SK-N-SH (cell line): ENCODE measurements at regions not wholly inside any gene's neighbourhood (a gene's known extent, or its start where the extent isn't known, plus 50 kb on each side); places are given as distances from the start of the nearest gene placed in this dataset.
A peak's percentile ranks its signal among the peaks of the same experiment; 100 is the strongest.

Source experiments
- CTCF ChIA-PET: fragments of 300-600, 350-600 bp; formaldehyde crosslinking; extraction: SDS; loops from one replicate; lab custom pipeline; 2021; lab: Yijun Ruan, JAX
- POLR2A ChIA-PET: fragments of 350-600 bp; sonication (Branson Sonifier 250); formaldehyde crosslinking; extraction: SDS; loops from one replicate; lab custom pipeline; 2020; ENCODE audit warnings: antibody characterized with exemption, inconsistent platforms; lab: Yijun Ruan, JAX
- DNase-seq: peaks from one replicate; pipeline ENCODE4 v3.0.0; 2012
- H2AFZ ChIP-seq: fragments of 200-600 bp; sonication (generic); 2 replicates; pipeline ENCODE4 v1.8.1; 2016; ENCODE audit warnings: antibody characterized with exemption, mild to moderate bottlenecking, low read depth
- H3F3A ChIP-seq: fragments of 200-600 bp; sonication (generic); replicated peaks from 2 replicates; pipeline ENCODE3; 2016; ENCODE audit warnings: antibody characterized with exemption, mild to moderate bottlenecking; ENCODE audit not compliant: insufficient read depth
- H3K27ac ChIP-seq, 2 experiments: fragments of 200-500 bp in 1 of 2; fragments of 200-600 bp in 1 of 2; sonication (Bioruptor generic) in 1 of 2; sonication (generic), shearing (Covaris generic) in 1 of 2; 2 replicates each; pipeline versions ENCODE4 v1.5.1 to v1.6.1; 2014 to 2016; ENCODE audit warnings: low read depth in 2 of 2, inconsistent platforms in 1 of 2, low read length in 1 of 2, mild to moderate bottlenecking in 1 of 2, mixed read lengths in 1 of 2
- H3K27me3 ChIP-seq: fragments of 200-600 bp; sonication (generic), shearing (Covaris generic); 2 replicates; pipeline ENCODE4 v1.6.1; 2016; ENCODE audit warnings: mixed run types; ENCODE audit not compliant: insufficient read depth
- H3K36me3 ChIP-seq, 2 experiments: fragments of 200-500 bp in 1 of 2; fragments of 200-600 bp in 1 of 2; sonication (Bioruptor generic) in 1 of 2; sonication (generic) in 1 of 2; replicated peaks in 1 of 2; 2 replicates each; pipeline versions ENCODE3 to v1.5.1; 2014 to 2016; ENCODE audit warnings: low read length in 1 of 2, mild to moderate bottlenecking in 1 of 2; ENCODE audit not compliant: insufficient read depth in 2 of 2, control insufficient read depth in 1 of 2
- H3K4me1 ChIP-seq, 2 experiments: fragments of 200-500 bp in 1 of 2; fragments of 200-600 bp in 1 of 2; sonication (Bioruptor generic) in 1 of 2; sonication (generic), shearing (Covaris generic) in 1 of 2; 2 replicates each; pipeline versions ENCODE4 v1.5.1 to v1.6.1; 2014 to 2016; ENCODE audit warnings: low read depth in 1 of 2, low read length in 1 of 2, mixed run types in 1 of 2; ENCODE audit not compliant: insufficient read depth in 2 of 2, control insufficient read depth in 1 of 2
- H3K4me2 ChIP-seq: fragments of 200-600 bp; sonication (generic), shearing (Covaris generic); 2 replicates; pipeline ENCODE4 v1.6.1; 2017; ENCODE audit warnings: mixed run types
- H3K4me3 ChIP-seq, 2 experiments: fragments of 200-500 bp in 1 of 2; fragments of 200-600 bp in 1 of 2; sonication (Bioruptor generic) in 1 of 2; sonication (generic), shearing (Covaris generic) in 1 of 2; 2 replicates each; pipeline versions ENCODE4 v1.5.1 to v1.8.1; 2014 to 2016; ENCODE audit warnings: low read depth in 2 of 2, inconsistent platforms in 1 of 2, low read length in 1 of 2, mild to moderate bottlenecking in 1 of 2, mixed read lengths in 1 of 2, moderate library complexity in 1 of 2
- H3K79me2 ChIP-seq: fragments of 200-600 bp; sonication (generic); 2 replicates; pipeline ENCODE4 v1.8.1; 2017; ENCODE audit warnings: mild to moderate bottlenecking; ENCODE audit not compliant: insufficient read depth
- H3K9ac ChIP-seq: fragments of 200-600 bp; sonication (generic); 2 replicates; pipeline ENCODE4 v1.6.1; 2017; ENCODE audit warnings: mixed run types
- H3K9me2 ChIP-seq: fragments of 200-600 bp; sonication (generic); 2 replicates; pipeline ENCODE4 v1.6.1; 2017; ENCODE audit warnings: mixed run types
- H3K9me3 ChIP-seq: fragments of 200-600 bp; sonication (generic); 2 replicates; pipeline ENCODE4 v1.6.1; 2017; ENCODE audit warnings: mixed run types, mild to moderate bottlenecking, moderate library complexity
- H4K20me1 ChIP-seq: fragments of 200-600 bp; sonication (generic); 2 replicates; pipeline ENCODE4 v1.6.1; 2017; ENCODE audit warnings: mild to moderate bottlenecking, mixed run types; ENCODE audit not compliant: insufficient read depth
- ELF1 ChIP-seq: IDR thresholded peaks from 2 replicates; pipeline ENCODE4 v1.4.0; 2012
- FOSL2 ChIP-seq: IDR thresholded peaks from 2 replicates; pipeline ENCODE4 v1.4.0; 2012; ENCODE audit warnings: low read depth, mild to moderate bottlenecking, moderate library complexity, borderline replicate concordance
- FOXM1 ChIP-seq: IDR thresholded peaks from 2 replicates; pipeline ENCODE4 v1.4.0; 2012; ENCODE audit warnings: low read depth, mild to moderate bottlenecking
- GABPA ChIP-seq: IDR thresholded peaks from 2 replicates; pipeline ENCODE4 v1.4.0; 2012; ENCODE audit warnings: low read depth, mild to moderate bottlenecking
- MXI1 ChIP-seq: IDR thresholded peaks from 2 replicates; pipeline ENCODE4 v1.6.1; 2012; ENCODE audit warnings: mild to moderate bottlenecking, low read depth, low read length, improper control_type of control experiment
- NFIC ChIP-seq: IDR thresholded peaks from 2 replicates; pipeline ENCODE4 v1.4.0; 2012; ENCODE audit warnings: borderline replicate concordance
- POLR2AphosphoS5 ChIP-seq: IDR thresholded peaks from 2 replicates; pipeline ENCODE4 v1.6.1; 2012; ENCODE audit warnings: low read depth, low read length
- RAD21 ChIP-seq: IDR thresholded peaks from 2 replicates; pipeline ENCODE4 v1.6.1; 2012; ENCODE audit warnings: mild to moderate bottlenecking, low read length
- RCOR1 ChIP-seq: fragments of 150-350 bp; IDR thresholded peaks from 2 replicates; pipeline ENCODE4 v1.6.1; 2017; ENCODE audit warnings: antibody characterized with exemption, low read length
- REST ChIP-seq: IDR thresholded peaks from 2 replicates; pipeline ENCODE4 v1.6.1; 2012; ENCODE audit warnings: mild to moderate bottlenecking, low read depth, low read length, moderate library complexity
- SMC3 ChIP-seq: IDR thresholded peaks from 2 replicates; pipeline ENCODE4 v1.6.1; 2012; ENCODE audit warnings: low read depth, low read length, improper control_type of control experiment
- TCF12 ChIP-seq: IDR thresholded peaks from 2 replicates; pipeline ENCODE4 v1.4.0; 2012
- USF1 ChIP-seq: IDR thresholded peaks from 2 replicates; pipeline ENCODE4 v1.4.0; 2012; ENCODE audit warnings: low read depth, borderline replicate concordance
- ZBTB33 ChIP-seq: IDR thresholded peaks from 2 replicates; pipeline ENCODE4 v1.4.0; 2012; ENCODE audit warnings: low read depth, borderline replicate concordance
- WGBS: methylation state at CpG from one replicate; pipeline ENCODE4 v1.1.6; 2017; ENCODE audit warnings: low lambda C conversion rate; 5-methylcytosine and 5-hydroxymethylcytosine counted together
- TF ChIP-seq, protein P1 (sequence below): IDR thresholded peaks from 2 replicates; pipeline ENCODE4 v1.4.0; 2012; ENCODE audit warnings: low read depth
- TF ChIP-seq, protein P2 (sequence below): fragments of 200-600 bp; sonication (generic); IDR thresholded peaks from 2 replicates; pipeline ENCODE4 v1.6.1; 2017; ENCODE audit warnings: antibody characterized with exemption, mild to moderate bottlenecking, moderate library complexity

GRCh38 chr20:22127587-22127986 is 422.1 kb downstream of the PAX1 start (continued):
- TF ChIP-seq GABPA (no peak), USF1 (no peak), SMC3 (no peak)

DNA sequence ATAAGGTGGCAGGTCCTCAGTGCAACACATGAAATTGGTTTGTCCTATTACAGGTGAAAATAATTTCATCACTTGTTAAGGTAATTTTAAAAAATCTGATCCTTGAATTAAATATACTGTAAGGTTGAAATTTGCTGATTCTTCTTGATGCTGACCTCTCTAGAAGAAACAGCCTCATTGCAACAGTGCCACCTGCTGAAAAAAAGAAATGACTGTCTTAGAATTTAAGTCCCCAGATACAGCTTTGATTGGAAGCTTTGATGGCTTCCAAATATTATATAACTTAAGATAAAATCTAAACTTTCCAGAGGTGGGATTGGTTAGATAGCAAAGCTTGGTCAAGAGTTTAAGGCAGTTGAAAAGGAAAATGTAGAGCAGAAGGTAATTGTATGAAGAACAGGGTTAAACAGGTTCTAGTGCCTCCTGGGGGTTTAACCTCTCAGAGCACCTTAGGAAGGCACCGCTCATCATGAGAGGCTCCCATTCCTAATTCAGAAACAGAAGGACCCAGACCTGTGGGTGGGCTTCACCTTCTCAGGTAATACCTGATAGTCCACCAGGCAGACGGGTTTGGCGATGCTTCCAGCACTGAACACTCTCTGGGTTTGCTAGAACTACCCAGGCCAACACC is 401.0 kb downstream of the PAX1 start:
- Histone ChIP-seq H3K27ac (no peak overlapping the region), H3K4me3 (peak overlapping the region in 1 of 2 experiments; percentile 26; a peak in 1 of 4 replicates), H3K79me2 (no peaks in the 10 kb centered on the region), H3K27me3 (no peaks in the 10 kb centered on the region), H3K4me1 (no peaks in the 10 kb centered on the region), H3K9me3 (no peaks in the 10 kb centered on the region), H2AFZ (no peak overlapping the region), H3K9me2 (no peaks in the 10 kb centered on the region)
- ChIA-PET CTCF (interaction anchor here (0.6 to 2.1 kb wide), 13 partner anchors 9 to 403 kb away, joined by 3 to 13 read pairs (median 3); no protein-coding TSS in a partner anchor), POLR2A (no interaction called here)
- peak; percentile 11 for DNase-seq
- peak; percentile 65 for TF ChIP-seq RAD21
- no peak for TF ChIP-seq FOSL2
- TF ChIP-seq, protein P1, sequence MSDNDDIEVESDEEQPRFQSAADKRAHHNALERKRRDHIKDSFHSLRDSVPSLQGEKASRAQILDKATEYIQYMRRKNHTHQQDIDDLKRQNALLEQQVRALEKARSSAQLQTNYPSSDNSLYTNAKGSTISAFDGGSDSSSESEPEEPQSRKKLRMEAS: no peak
- no peak for TF ChIP-seq SMC3
- TF ChIP-seq NFIC: no peak
- TF ChIP-seq, protein P2, sequence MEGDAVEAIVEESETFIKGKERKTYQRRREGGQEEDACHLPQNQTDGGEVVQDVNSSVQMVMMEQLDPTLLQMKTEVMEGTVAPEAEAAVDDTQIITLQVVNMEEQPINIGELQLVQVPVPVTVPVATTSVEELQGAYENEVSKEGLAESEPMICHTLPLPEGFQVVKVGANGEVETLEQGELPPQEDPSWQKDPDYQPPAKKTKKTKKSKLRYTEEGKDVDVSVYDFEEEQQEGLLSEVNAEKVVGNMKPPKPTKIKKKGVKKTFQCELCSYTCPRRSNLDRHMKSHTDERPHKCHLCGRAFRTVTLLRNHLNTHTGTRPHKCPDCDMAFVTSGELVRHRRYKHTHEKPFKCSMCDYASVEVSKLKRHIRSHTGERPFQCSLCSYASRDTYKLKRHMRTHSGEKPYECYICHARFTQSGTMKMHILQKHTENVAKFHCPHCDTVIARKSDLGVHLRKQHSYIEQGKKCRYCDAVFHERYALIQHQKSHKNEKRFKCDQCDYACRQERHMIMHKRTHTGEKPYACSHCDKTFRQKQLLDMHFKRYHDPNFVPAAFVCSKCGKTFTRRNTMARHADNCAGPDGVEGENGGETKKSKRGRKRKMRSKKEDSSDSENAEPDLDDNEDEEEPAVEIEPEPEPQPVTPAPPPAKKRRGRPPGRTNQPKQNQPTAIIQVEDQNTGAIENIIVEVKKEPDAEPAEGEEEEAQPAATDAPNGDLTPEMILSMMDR: peak; percentile 28; the same call in 1 of the 2 replicates
- no peak for TF ChIP-seq RCOR1
- TF ChIP-seq, all 33 proteins: peak for 2
- Histone ChIP-seq H4K20me1 (no peaks in the 10 kb centered on the region), H3F3A (no peaks in the 10 kb centered on the region), H3K4me2 (no peak overlapping the region), H3K9ac (no peak overlapping the region), H3K36me3 (no peaks in the 10 kb centered on the region)
- 0% methylated on average over 3 of the region's 3 CpGs for WGBS

- no peaks in the 10 kb centered on the region for H3K36me3 ChIP-seq
- POLR2A ChIA-PET: no interaction called here
- TF ChIP-seq RAD21 (no peak), FOSL2 (no peak), POLR2AphosphoS5 (no peak), REST (no peak), ZBTB33 (no peak), MXI1 (no peak), TCF12 (no peak), RCOR1 (no peak), FOXM1 (no peak), ELF1 (no peak)
Measured at GRCh38 chr20:22101606-22102005, 396.1 kb downstream of the PAX1 start.

More at GRCh38 chr20:22101606-22102005, 396.1 kb downstream of the PAX1 start:
- no peaks in the 10 kb centered on the region for H3K27me3 ChIP-seq
- no peaks in the 10 kb centered on the region for H3K79me2 ChIP-seq
- no peak overlapping the region for H3K4me2 ChIP-seq
- DNase-seq: no peak
- no peaks in the 10 kb centered on the region for H4K20me1 ChIP-seq
- WGBS: 2% methylated on average over 3 of the region's 3 CpGs
- H3K4me3 ChIP-seq: no peak overlapping the region
- no peaks in the 10 kb centered on the region for H3K9me2 ChIP-seq
- no peak overlapping the region for H2AFZ ChIP-seq
- no peaks in the 10 kb centered on the region for H3K4me1 ChIP-seq
- CTCF ChIA-PET: no interaction called here
- no peaks in the 10 kb centered on the region for H3F3A ChIP-seq
- H3K9me3 ChIP-seq: no peaks in the 10 kb centered on the region
- H3K27ac ChIP-seq: no peak overlapping the region
- no peak overlapping the region for H3K9ac ChIP-seq
